Activated T-helper 2 cell treated with anti-CD3 and anti-CD28 coated beads, Interferon-gamma antibody, Interleukin-2, Interleukin-4, amounts not matched to agents 10 μg/mL and 5 μg/mL and 100 μg/mL, durations not matched to agents 14 hours and 24 hours and 36 hours (primary cell): ENCODE measurements at regions not wholly inside any gene's neighbourhood (a gene's known extent, or its start where the extent isn't known, plus 50 kb on each side); places are given as distances from the start of the nearest gene placed in this dataset.

Experiments
- DNase-seq: peaks from one replicate; pipeline ENCODE4 v3.0.0; 2021; ENCODE audit warnings: low spot score
- H3K27ac Mint-ChIP-seq: one replicate; pipeline ENCODE4 v1.8.0; 2021; ENCODE audit warnings: mixed read lengths
- H3K27me3 Mint-ChIP-seq: one replicate; pipeline ENCODE4 v1.8.0; 2021; ENCODE audit warnings: low read depth, mixed read lengths
- H3K36me3 Mint-ChIP-seq: one replicate; pipeline ENCODE4 v1.8.0; 2021; ENCODE audit warnings: low read depth, mixed read lengths
- H3K4me1 Mint-ChIP-seq: one replicate; pipeline ENCODE4 v1.8.0; 2021; ENCODE audit warnings: low read depth, mixed read lengths
- H3K4me3 Mint-ChIP-seq: one replicate; pipeline ENCODE4 v1.8.0; 2021; ENCODE audit warnings: low read depth, mild to moderate bottlenecking, moderate library complexity, mixed read lengths
- H3K9me3 Mint-ChIP-seq: one replicate; pipeline ENCODE4 v1.8.0; 2021; ENCODE audit warnings: mixed read lengths
- intact Hi-C: fragments of 100-400 bp; cut with micrococcal nuclease; formaldehyde crosslinking; loops from one replicate; pipeline ENCODE4 v1.15.1; 2023

GRCh38 chr7:70953331-70953741, 178.6 kb upstream of the GALNT17 start:
- intact Hi-C loops = no loop called here
- Mint-ChIP-seq H3K36me3 (no peaks in the 10 kb centered on the region), H3K4me1 (no peaks in the 10 kb centered on the region)

GRCh38 chr7:70953796-70954195, 178.1 kb upstream of the GALNT17 start:
- Mint-ChIP-seq H3K27me3 (no peaks in the 10 kb centered on the region), H3K4me1 (no peaks in the 10 kb centered on the region), H3K4me3 (no peak overlapping the region), H3K9me3 (peaks cover 54% of the 10 kb centered on the region), H3K27ac (no peak overlapping the region), H3K36me3 (no peaks in the 10 kb centered on the region)
- intact Hi-C loops = no loop called here
- DNase-seq = no peak

More at GRCh38 chr7:70953331-70953741, 178.6 kb upstream of the GALNT17 start:
- Mint-ChIP-seq H3K27me3 (no peaks in the 10 kb centered on the region), H3K9me3 (peaks cover 58% of the 10 kb centered on the region), H3K27ac (no peak overlapping the region), H3K4me3 (no peak overlapping the region)
- DNase-seq = no peak

GRCh38 chr7:70972693-70973092, 159.3 kb upstream of the GALNT17 start:
- H3K27me3 Mint-ChIP-seq = no peaks in the 10 kb centered on the region
- intact Hi-C loops = no loop called here
- no peak overlapping the region for H3K4me3 Mint-ChIP-seq
- H3K36me3 Mint-ChIP-seq = no peaks in the 10 kb centered on the region
- H3K4me1 Mint-ChIP-seq = no peaks in the 10 kb centered on the region
- DNase-seq = no peak
- no peak overlapping the region for H3K27ac Mint-ChIP-seq
- peaks cover 34% of the 10 kb centered on the region for H3K9me3 Mint-ChIP-seq

GRCh38 chr7:70975754-70976153, 156.2 kb upstream of the GALNT17 start:
- H3K36me3 Mint-ChIP-seq = no peaks in the 10 kb centered on the region
- intact Hi-C loops = no loop called here
- H3K9me3 Mint-ChIP-seq = peaks cover 28% of the 10 kb centered on the region
- no peaks in the 10 kb centered on the region for H3K4me1 Mint-ChIP-seq
- no peak overlapping the region for H3K4me3 Mint-ChIP-seq
- no peak for DNase-seq
- no peak overlapping the region for H3K27ac Mint-ChIP-seq
- H3K27me3 Mint-ChIP-seq = no peaks in the 10 kb centered on the region

DNA sequence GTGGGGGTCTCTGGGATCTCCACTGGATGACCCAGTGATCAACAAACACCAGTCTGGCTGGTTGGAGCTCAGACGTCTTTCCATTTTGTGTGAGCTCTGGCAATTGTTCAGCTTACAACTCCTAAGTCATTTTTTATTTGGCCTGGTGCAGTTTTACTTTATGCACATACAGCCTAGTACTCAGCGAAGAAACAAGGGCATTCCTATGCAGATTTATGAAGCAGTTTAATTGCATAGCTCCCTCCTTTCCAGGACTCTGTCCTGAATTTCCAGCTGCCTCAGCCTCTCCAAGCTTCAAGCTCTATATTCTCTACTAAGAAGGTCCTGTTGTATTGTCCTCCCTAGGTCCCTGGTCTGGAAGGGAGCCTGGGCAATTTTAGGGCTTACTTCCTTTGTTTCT, 145.6 kb upstream of the GALNT17 start:
- intact Hi-C loops = no loop called here
- Mint-ChIP-seq H3K4me3 (no peak overlapping the region), H3K27me3 (no peaks in the 10 kb centered on the region)

DNA sequence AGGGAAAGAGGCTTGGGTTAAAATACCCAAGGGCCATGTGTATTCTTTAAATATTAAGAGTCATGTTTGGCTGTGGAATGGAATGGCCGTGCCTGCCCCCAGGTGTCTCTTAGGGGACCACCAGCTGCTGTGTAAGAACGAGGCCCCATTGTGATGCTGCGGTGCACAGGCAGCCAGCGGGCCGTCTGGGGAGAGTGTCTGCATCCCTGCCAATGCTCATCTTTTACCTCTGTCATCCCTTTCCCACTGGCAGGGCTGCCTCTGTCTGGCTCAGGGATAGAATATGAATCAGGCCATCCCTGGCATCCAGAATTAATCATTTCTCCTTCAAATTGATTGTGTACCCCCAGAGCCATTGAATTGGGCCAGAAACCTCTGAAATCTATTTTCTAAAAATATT, 137.8 kb upstream of the GALNT17 start:
- Mint-ChIP-seq H3K36me3 (no peaks in the 10 kb centered on the region), H3K9me3 (peaks cover 45% of the 10 kb centered on the region), H3K27ac (no peak overlapping the region), H3K4me1 (no peaks in the 10 kb centered on the region), H3K27me3 (no peaks in the 10 kb centered on the region), H3K4me3 (no peak overlapping the region)
- intact Hi-C loops = no loop called here
- no peak for DNase-seq

More for the DNA sequence above, 145.6 kb upstream of the GALNT17 start:
- Mint-ChIP-seq H3K9me3 (peaks cover 31% of the 10 kb centered on the region), H3K4me1 (no peaks in the 10 kb centered on the region), H3K36me3 (no peaks in the 10 kb centered on the region), H3K27ac (no peak overlapping the region)
- DNase-seq = no peak

DNA sequence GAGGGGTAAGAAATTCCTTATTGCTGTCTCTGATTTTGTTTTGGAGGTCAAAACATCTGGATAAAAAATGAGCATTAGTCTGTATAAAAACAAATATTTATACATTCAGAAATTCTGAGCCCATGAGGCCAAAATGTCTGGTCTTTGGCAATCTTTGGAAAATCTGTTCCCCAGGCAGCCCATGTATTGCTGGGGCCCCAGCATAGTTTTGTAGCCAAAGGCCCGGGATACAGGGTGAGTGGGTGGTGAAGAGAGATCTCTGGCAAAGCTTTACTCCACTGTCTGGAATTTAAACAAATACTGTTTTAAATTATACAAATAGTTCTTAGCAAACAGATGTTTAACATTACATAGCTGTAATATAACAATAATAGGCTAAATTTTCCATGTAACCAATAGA, 134.7 kb upstream of the GALNT17 start:
- intact Hi-C loops = no loop called here
- Mint-ChIP-seq H3K4me1 (no peaks in the 10 kb centered on the region), H3K36me3 (no peaks in the 10 kb centered on the region), H3K4me3 (no peak overlapping the region), H3K27ac (no peak overlapping the region), H3K9me3 (peaks cover 59% of the 10 kb centered on the region), H3K27me3 (no peaks in the 10 kb centered on the region)
- DNase-seq = no peak

- Mint-ChIP-seq H3K4me3 (no peak overlapping the region), H3K27me3 (no peaks in the 10 kb centered on the region), H3K4me1 (no peaks in the 10 kb centered on the region), H3K9me3 (peaks cover 63% of the 10 kb centered on the region), H3K36me3 (no peaks in the 10 kb centered on the region), H3K27ac (no peak overlapping the region)
- DNase-seq = no peak
- intact Hi-C loops = no loop called here
Observed at GRCh38 chr7:71005109-71005508, 126.8 kb upstream of the GALNT17 start.

GRCh38 chr7:71009636-71010035, 122.3 kb upstream of the GALNT17 start:
- DNase-seq = no peak
- intact Hi-C loops = no loop called here
- Mint-ChIP-seq H3K4me1 (no peaks in the 10 kb centered on the region), H3K27ac (no peak overlapping the region), H3K9me3 (peaks cover 67% of the 10 kb centered on the region), H3K36me3 (no peaks in the 10 kb centered on the region), H3K4me3 (no peak overlapping the region), H3K27me3 (no peaks in the 10 kb centered on the region)

DNA sequence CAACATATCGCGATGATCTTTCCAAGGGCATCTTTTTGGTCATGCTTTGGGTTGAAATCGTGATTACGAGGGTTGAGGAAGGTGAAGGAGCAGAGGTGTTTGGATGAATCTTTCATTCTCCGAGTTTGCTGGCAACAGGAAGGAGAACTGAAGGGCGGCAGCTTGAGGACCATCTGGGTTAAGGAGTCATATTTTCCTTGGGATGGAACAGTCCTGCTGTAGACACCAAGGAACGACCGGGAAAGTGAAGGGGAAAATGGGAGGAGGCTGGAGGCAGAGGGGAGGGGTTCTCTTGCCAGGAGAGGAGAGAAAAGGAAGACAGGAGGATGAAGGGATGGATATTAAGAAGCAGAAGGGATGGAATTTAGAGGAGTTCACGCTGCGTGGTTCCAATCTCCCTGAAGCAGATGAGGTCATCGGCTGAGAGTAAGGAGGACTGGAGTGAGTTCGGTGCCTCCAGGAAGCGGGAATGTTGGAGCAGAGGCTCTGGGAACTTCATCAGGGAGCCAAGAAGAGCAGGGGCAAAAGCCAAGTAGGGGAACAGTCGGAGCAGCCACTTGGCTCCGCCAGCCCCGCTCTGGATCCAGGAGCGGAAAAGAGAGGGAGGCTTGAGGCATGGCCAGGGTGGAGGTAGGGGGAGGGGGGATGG, 116.6 kb upstream of the GALNT17 start:
- no peak for DNase-seq
- intact Hi-C loops = no loop called here
- no peaks in the 10 kb centered on the region for H3K27me3 Mint-ChIP-seq
- no peak overlapping the region for H3K4me3 Mint-ChIP-seq
- H3K27ac Mint-ChIP-seq = no peak overlapping the region
- H3K4me1 Mint-ChIP-seq = no peaks in the 10 kb centered on the region
- H3K9me3 Mint-ChIP-seq = peaks cover 64% of the 10 kb centered on the region
- H3K36me3 Mint-ChIP-seq = no peaks in the 10 kb centered on the region

- H3K27me3 Mint-ChIP-seq = no peaks in the 10 kb centered on the region
- no peaks in the 10 kb centered on the region for H3K36me3 Mint-ChIP-seq
- no peaks in the 10 kb centered on the region for H3K4me1 Mint-ChIP-seq
- H3K27ac Mint-ChIP-seq = no peak overlapping the region
- peaks cover 63% of the 10 kb centered on the region for H3K9me3 Mint-ChIP-seq
- DNase-seq = no peak
- intact Hi-C loops = no loop called here
- H3K4me3 Mint-ChIP-seq = no peak overlapping the region
Observed at GRCh38 chr7:71016401-71016800, 115.5 kb upstream of the GALNT17 start.

DNA sequence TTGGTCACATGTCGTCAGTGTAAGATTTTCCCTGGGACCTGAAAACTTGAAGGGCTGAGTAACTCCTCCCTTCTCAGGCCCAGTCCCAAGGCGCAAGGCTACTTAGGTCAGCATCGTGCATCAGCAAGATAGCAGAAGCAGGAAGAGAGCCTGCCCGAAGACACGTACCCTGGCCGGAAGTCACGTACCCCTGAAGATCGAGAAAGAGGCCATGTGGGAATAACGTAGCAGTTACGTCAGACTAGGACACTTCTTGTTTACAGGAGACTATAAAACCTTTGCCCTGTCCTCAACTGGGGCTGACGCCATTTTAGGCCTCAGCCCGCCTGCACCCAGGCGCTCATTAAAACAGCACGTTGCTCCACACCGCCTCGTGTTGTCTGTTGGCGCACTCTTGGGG, 114.3 kb upstream of the GALNT17 start:
- Mint-ChIP-seq H3K27me3 (no peaks in the 10 kb centered on the region), H3K36me3 (no peaks in the 10 kb centered on the region), H3K9me3 (peaks cover 65% of the 10 kb centered on the region), H3K4me3 (no peak overlapping the region), H3K4me1 (no peaks in the 10 kb centered on the region), H3K27ac (no peak overlapping the region)
- intact Hi-C loops = no loop called here
- DNase-seq = no peak

GRCh38 chr7:71019706-71020105, 112.2 kb upstream of the GALNT17 start:
- Mint-ChIP-seq H3K27me3 (no peaks in the 10 kb centered on the region), H3K4me1 (no peaks in the 10 kb centered on the region), H3K4me3 (no peak overlapping the region), H3K27ac (no peak overlapping the region), H3K36me3 (no peaks in the 10 kb centered on the region), H3K9me3 (peaks cover 57% of the 10 kb centered on the region)
- intact Hi-C loops = no loop called here
- no peak for DNase-seq

- H3K27me3 Mint-ChIP-seq = no peaks in the 10 kb centered on the region
- no peak overlapping the region for H3K4me3 Mint-ChIP-seq
- no peaks in the 10 kb centered on the region for H3K36me3 Mint-ChIP-seq
- H3K4me1 Mint-ChIP-seq = no peaks in the 10 kb centered on the region
- intact Hi-C loops = no loop called here
- no peak for DNase-seq
- peaks cover 61% of the 10 kb centered on the region for H3K9me3 Mint-ChIP-seq
- H3K27ac Mint-ChIP-seq = no peak overlapping the region
Observed at GRCh38 chr7:71021131-71021530, 110.8 kb upstream of the GALNT17 start.
